ENCODE measurements at regions not wholly inside any gene's neighbourhood (a gene's known extent, or its start where the extent isn't known, plus 50 kb on each side); places are given as distances from the start of the nearest gene placed in this dataset.

GRCh38 chr5:31064215-31064614 is 129.3 kb upstream of the CDH6 start:
- no peak for TF ChIP-seq CTCF (conservative IDR thresholded peaks at IDR 0.05; ENCODE audit: low read length)
- TF ChIP-seq EZH2phosphoT487 (IDR thresholded peaks at IDR 0.05; ENCODE audit: borderline replicate concordance, low read depth, low read length) = no peak

All from OCI-LY7 (cell line).